ENCODE measurements at regions not wholly inside any gene's neighbourhood (a gene's known extent, or its start where the extent isn't known, plus 50 kb on each side); places are given as distances from the start of the nearest gene placed in this dataset.
"Not testable (repeated sequence)": the region's sequence is repeated elsewhere in the genome, so short reads cannot be mapped to it uniquely, and the experiment has no call there.

- not testable (repeated sequence) for TF ChIP-seq CTCF, EP300, POLR2A (IDR thresholded peaks at IDR 0.05)
Measured at GRCh38 chr14:100009802-100010201, 55.4 kb upstream of the EVL start.
